Neuronal stem cell (in vitro differentiated cells): ENCODE measurements at regions not wholly inside any gene's neighbourhood (a gene's known extent, or its start where the extent isn't known, plus 50 kb on each side); places are given as distances from the start of the nearest gene placed in this dataset.

Experiments
- DNase-seq: peaks from one replicate; pipeline ENCODE4 v3.0.0-alpha.2; 2013; ENCODE audit warnings: low spot score
- H2AFZ ChIP-seq: one replicate; pipeline ENCODE4 v1.6.1; 2013; ENCODE audit warnings: mild to moderate bottlenecking, low read length, inconsistent platforms
- H2AK5ac ChIP-seq: 2 replicates; pipeline ENCODE4 v1.6.1; 2013; ENCODE audit warnings: low read depth, mild to moderate bottlenecking, inconsistent platforms, low read length, moderate library complexity, mixed read lengths
- H2BK120ac ChIP-seq: 2 replicates; pipeline ENCODE4 v1.6.1; 2013; ENCODE audit warnings: low read depth, mild to moderate bottlenecking, inconsistent platforms, low read length, moderate library complexity, mixed read lengths
- H2BK12ac ChIP-seq: one replicate; pipeline ENCODE4 v1.6.1; 2013; ENCODE audit warnings: low read length, inconsistent platforms
- H2BK15ac ChIP-seq: 2 replicates; pipeline ENCODE4 v1.6.1; 2013; ENCODE audit warnings: mild to moderate bottlenecking, low read length, inconsistent platforms, mixed read lengths
- H2BK5ac ChIP-seq: one replicate; pipeline ENCODE4 v1.6.1; 2013; ENCODE audit warnings: inconsistent platforms, mild to moderate bottlenecking, low read length, moderate library complexity
- H3K14ac ChIP-seq: one replicate; pipeline ENCODE4 v1.6.1; 2013; ENCODE audit warnings: low read length, inconsistent platforms
- H3K18ac ChIP-seq: 2 replicates; pipeline ENCODE4 v1.6.1; 2013; ENCODE audit warnings: low read length, inconsistent platforms
- H3K23ac ChIP-seq: 2 replicates; pipeline ENCODE4 v1.6.1; 2013; ENCODE audit warnings: low read depth, mild to moderate bottlenecking, mixed read lengths, low read length, inconsistent platforms; ENCODE audit not compliant: poor library complexity
- H3K27ac ChIP-seq: replicated peaks from 3 replicates; pipeline ENCODE4 v1.5.1; 2013; ENCODE audit warnings: low read length, inconsistent platforms
- H3K27me3 ChIP-seq, 3 experiments: 2 replicates each; pipeline ENCODE4 v1.6.1; 2013; ENCODE audit warnings: low read length in 3 of 3, mild to moderate bottlenecking in 2 of 3, inconsistent platforms in 1 of 3, low read depth in 1 of 3, mixed read lengths in 1 of 3, moderate library complexity in 1 of 3; ENCODE audit not compliant: control insufficient read depth in 3 of 3, insufficient read depth in 3 of 3
- H3K36me3 ChIP-seq, 2 donors: replicated peaks in 1 of 2; 2 replicates each; pipeline ENCODE4 v1.6.1; 2013; ENCODE audit warnings: low read length in 2 of 2; ENCODE audit not compliant: control insufficient read depth in 2 of 2, insufficient read depth in 2 of 2
- H3K4ac ChIP-seq: 2 replicates; pipeline ENCODE4 v1.6.1; 2013; ENCODE audit warnings: inconsistent platforms, mild to moderate bottlenecking, low read length, moderate library complexity
- H3K4me1 ChIP-seq, 2 donors: 1 replicate in 1 of 2; 2 replicates in 1 of 2; pipeline ENCODE4 v1.6.1; 2013; ENCODE audit warnings: low read length in 2 of 2, low read depth in 1 of 2; ENCODE audit not compliant: control insufficient read depth in 2 of 2, insufficient read depth in 1 of 2
- H3K4me2 ChIP-seq: one replicate; pipeline ENCODE4 v1.6.1; 2013; ENCODE audit warnings: mild to moderate bottlenecking, low read length, inconsistent platforms; ENCODE audit not compliant: insufficient read depth, poor library complexity, severe bottlenecking
- H3K4me3 ChIP-seq, 2 donors: 2 replicates each; pipeline ENCODE4 v1.5.1; 2013; ENCODE audit warnings: low read length in 2 of 2, mild to moderate bottlenecking in 2 of 2, inconsistent platforms in 1 of 2, moderate library complexity in 1 of 2
- H3K79me1 ChIP-seq: one replicate; pipeline ENCODE4 v1.6.1; 2013; ENCODE audit warnings: low read depth, mild to moderate bottlenecking, inconsistent platforms, low read length, moderate library complexity
- H3K9ac ChIP-seq: one replicate; pipeline ENCODE4 v1.6.1; 2013; ENCODE audit warnings: mild to moderate bottlenecking, low read depth, low read length, inconsistent platforms; ENCODE audit not compliant: poor library complexity
- H3K9me3 ChIP-seq, 2 donors: replicated peaks in 1 of 2; 2 replicates each; pipeline versions ENCODE3 to v1.6.1; 2013; ENCODE audit warnings: low read length in 2 of 2, mild to moderate bottlenecking in 2 of 2, inconsistent platforms in 1 of 2, low read depth in 1 of 2, mixed read lengths in 1 of 2, moderate library complexity in 1 of 2; ENCODE audit not compliant: control insufficient read depth in 2 of 2, insufficient read depth in 1 of 2
- H4K8ac ChIP-seq: one replicate; pipeline ENCODE4 v1.6.1; 2013; ENCODE audit warnings: low read depth, mild to moderate bottlenecking, inconsistent platforms, low read length, moderate library complexity
- H4K91ac ChIP-seq: one replicate; pipeline ENCODE4 v1.6.1; 2013; ENCODE audit warnings: low read length, low read depth, mild to moderate bottlenecking, inconsistent platforms; ENCODE audit not compliant: poor library complexity
- WGBS, 2 donors: extraction: QIAGEN DNeasy Blood & Tissue Kit; methylation state at CpG; one replicate each; pipeline ENCODE4 v1.1.7; 2013; ENCODE audit warnings: missing lambda C conversion rate in 2 of 2, mixed read lengths in 1 of 2; ENCODE audit not compliant: insufficient read length in 2 of 2, insufficient replicate concordance in 1 of 2; ENCODE audit errors: extremely low coverage in 2 of 2; 5-methylcytosine and 5-hydroxymethylcytosine counted together

DNA sequence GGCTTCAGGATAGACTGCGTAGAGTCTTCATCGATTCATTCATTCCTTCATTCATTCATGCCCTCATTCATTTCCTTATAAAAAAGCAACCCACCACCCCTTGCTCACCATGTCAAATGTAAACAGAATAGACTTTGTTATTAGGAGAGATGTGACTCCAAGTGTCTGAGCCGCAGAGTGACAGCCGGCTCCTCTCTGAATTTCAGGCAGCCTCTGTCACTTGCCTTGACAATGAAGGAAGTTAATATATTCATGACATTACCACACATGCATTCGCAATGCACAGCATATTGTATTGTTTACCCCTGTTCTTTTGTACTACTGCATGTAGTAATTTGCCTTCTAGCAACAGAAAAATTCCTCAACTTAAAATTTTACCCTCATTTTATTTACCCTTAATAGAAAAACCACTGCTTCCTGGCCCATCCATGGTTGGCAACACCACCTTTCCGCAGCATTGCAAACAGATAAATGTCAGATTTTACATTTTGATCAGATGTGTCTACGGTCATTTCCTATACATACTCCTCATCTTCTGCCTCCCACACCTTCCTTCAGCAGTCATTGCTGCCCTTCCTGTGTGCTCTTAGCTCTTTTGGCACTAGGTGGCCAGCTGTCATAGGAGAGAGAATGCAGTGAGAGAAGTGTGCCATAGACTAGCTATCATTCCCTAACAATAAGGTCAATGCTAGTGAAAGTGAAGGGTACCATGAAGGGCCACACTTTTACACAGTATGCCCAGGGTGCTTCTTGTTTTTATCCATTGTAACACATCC, 1090.8 kb downstream of the BCL11A start:
- Histone ChIP-seq H2AK5ac (no peak overlapping the region), H4K91ac (no peak overlapping the region), H3K18ac (no peak overlapping the region), H3K9ac (no peak overlapping the region), H3K27ac (no peak overlapping the region), H3K27me3 (no peaks in the 10 kb centered on the region), H2BK12ac (no peak overlapping the region), H3K9me3 (no peaks in the 10 kb centered on the region), H3K4me1 (peaks cover 2 to 9% of the 10 kb centered on the region in 2 donors), H4K8ac (no peak overlapping the region), H3K14ac (no peak overlapping the region), H3K36me3 (no peaks in the 10 kb centered on the region), H2BK15ac (no peak overlapping the region), H2BK5ac (no peak overlapping the region), H2BK120ac (no peak overlapping the region), H3K23ac (no peak overlapping the region), H3K4ac (no peak overlapping the region), H3K4me3 (no peak overlapping the region), H3K4me2 (no peak overlapping the region), H3K79me1 (no peaks in the 10 kb centered on the region), H2AFZ (no peak overlapping the region)
- WGBS, 2 donors: no CpG with 5 or more reads among the region's 7 CpGs
- DNase-seq: no peak

DNA sequence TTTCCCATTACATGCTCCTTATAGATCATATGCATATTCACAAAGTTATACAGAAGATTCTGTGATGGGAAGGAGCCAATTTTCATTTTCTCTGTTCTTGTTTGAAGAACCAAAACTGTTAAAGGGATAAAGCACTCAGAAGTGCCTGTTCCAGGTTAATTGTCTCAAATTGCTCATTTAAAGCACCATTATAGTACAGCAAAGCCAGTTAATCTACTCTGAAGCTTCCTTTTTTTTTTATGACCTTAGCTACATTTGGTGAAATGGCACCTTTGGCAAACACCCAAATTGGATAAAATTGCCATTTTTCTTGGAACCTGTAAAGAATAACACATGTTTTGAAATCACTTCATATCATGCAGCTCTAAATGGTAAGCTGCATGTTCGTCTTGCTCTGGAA, 1092.3 kb downstream of the BCL11A start:
- Histone ChIP-seq H3K4ac (no peak overlapping the region), H4K8ac (no peak overlapping the region), H3K27ac (no peak overlapping the region), H3K4me3 (no peak overlapping the region), H4K91ac (no peak overlapping the region), H3K27me3 (no peaks in the 10 kb centered on the region), H3K79me1 (no peaks in the 10 kb centered on the region), H2BK15ac (no peak overlapping the region), H3K4me2 (no peak overlapping the region), H2BK120ac (no peak overlapping the region), H3K9ac (no peak overlapping the region), H3K14ac (no peak overlapping the region), H2BK5ac (no peak overlapping the region), H3K23ac (no peak overlapping the region), H3K4me1 (peaks cover 4 to 9% of the 10 kb centered on the region in 2 donors), H3K18ac (no peak overlapping the region), H2AFZ (no peak overlapping the region), H2AK5ac (no peak overlapping the region), H2BK12ac (no peak overlapping the region), H3K36me3 (no peaks in the 10 kb centered on the region), H3K9me3 (no peaks in the 10 kb centered on the region)
- no CpG with 5 or more reads among the region's 1 CpG for WGBS, 2 donors
- DNase-seq: no peak

DNA sequence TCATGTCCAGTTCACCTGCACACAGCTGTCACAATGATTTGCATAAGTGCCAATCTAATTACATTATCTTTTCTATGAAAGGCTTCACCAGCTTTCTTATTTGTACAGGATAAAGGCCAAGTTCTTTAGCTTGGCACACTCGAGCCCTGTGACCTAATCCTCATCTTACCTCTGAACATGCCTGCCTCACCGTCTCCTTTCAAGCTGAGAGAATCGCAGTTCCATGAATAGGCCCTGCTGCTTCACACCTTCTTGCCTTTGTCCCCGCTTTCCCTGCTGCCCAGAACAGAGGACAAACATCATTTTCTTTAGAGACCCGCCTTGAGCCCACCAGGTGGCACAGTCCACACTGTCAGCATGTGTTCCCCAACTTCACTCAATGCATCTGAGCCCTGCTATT, 1094.7 kb downstream of the BCL11A start:
- Histone ChIP-seq H3K18ac (no peak overlapping the region), H4K91ac (no peak overlapping the region), H3K23ac (no peak overlapping the region), H3K27me3 (no peaks in the 10 kb centered on the region), H4K8ac (no peak overlapping the region), H3K4me2 (no peak overlapping the region), H2BK5ac (no peak overlapping the region), H3K4ac (no peak overlapping the region), H2BK12ac (no peak overlapping the region), H3K9ac (no peak overlapping the region), H3K79me1 (no peaks in the 10 kb centered on the region), H2BK15ac (no peak overlapping the region), H3K4me3 (no peak overlapping the region), H2AK5ac (no peak overlapping the region), H2AFZ (no peak overlapping the region), H3K27ac (no peak overlapping the region), H3K4me1 (peaks cover 6 to 9% of the 10 kb centered on the region in 2 donors), H3K36me3 (no peaks in the 10 kb centered on the region), H2BK120ac (no peak overlapping the region), H3K14ac (no peak overlapping the region), H3K9me3 (no peaks in the 10 kb centered on the region)
- DNase-seq: no peak
- no CpG with 5 or more reads among the region's 5 CpGs for WGBS, 2 donors

DNA sequence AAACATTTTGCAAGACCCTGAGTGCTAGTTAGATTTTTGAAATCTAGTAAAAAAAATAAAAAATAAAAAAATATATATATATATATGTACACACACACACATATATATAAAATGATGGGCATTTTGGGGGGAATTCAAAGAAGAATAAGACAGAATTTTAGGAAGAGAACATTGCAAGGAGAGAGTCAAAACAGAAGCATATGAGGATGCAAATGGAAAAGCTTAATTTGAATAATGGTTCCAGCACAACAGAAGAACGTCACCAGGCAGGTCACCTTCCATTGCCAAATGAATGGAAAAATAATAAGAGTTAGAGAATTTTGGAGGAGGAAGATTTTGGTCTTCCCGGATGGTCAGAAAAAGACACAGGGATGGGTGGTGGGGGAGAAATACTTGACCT, 1097.2 kb downstream of the BCL11A start:
- Histone ChIP-seq H2BK15ac (no peak overlapping the region), H3K23ac (no peak overlapping the region), H3K18ac (no peak overlapping the region), H4K91ac (no peak overlapping the region), H3K4me2 (no peak overlapping the region), H2AK5ac (no peak overlapping the region), H3K27ac (no peak overlapping the region), H4K8ac (no peak overlapping the region), H2BK5ac (no peak overlapping the region), H2BK12ac (no peak overlapping the region), H3K36me3 (no peaks in the 10 kb centered on the region), H3K4me3 (no peak overlapping the region), H3K9me3 (no peaks in the 10 kb centered on the region), H3K14ac (no peak overlapping the region), H3K79me1 (no peaks in the 10 kb centered on the region), H3K27me3 (no peaks in the 10 kb centered on the region), H3K9ac (no peak overlapping the region), H2AFZ (no peak overlapping the region), H3K4ac (no peak overlapping the region), H2BK120ac (no peak overlapping the region), H3K4me1 (peaks cover 0 to 4% of the 10 kb centered on the region in 2 donors)
- WGBS, 2 donors: no CpG with 5 or more reads among the region's 2 CpGs
- no peak for DNase-seq
